ENCODE measurements at regions not wholly inside any gene's neighbourhood (a gene's known extent, or its start where the extent isn't known, plus 50 kb on each side); places are given as distances from the start of the nearest gene placed in this dataset.
"Not testable (repeated sequence)": the region's sequence is repeated elsewhere in the genome, so short reads cannot be mapped to it uniquely, and the experiment has no call there.

DNA sequence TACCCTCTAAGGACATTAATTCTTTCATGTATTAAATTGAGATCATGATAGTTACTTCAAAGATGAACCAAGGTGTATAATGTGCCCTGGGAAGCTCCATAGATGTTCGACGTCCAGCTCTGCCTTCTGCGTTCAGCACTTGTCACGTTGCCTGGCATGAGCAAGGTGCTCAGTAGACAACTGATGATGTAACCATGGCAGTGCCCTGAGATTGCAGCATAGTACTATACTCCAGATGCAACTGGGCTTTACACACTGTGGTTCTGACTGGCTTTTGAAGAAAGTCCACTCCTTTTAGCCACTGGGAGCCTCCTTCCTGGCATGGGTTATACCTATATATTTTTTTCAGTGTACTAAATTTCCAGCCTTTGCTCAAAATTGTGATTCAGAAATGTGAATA is 355.8 kb upstream of the SORCS1 start:
- DNase-seq (ENCODE audit: low read depth, low spot score), result no peak
- TF ChIP-seq, protein P1, sequence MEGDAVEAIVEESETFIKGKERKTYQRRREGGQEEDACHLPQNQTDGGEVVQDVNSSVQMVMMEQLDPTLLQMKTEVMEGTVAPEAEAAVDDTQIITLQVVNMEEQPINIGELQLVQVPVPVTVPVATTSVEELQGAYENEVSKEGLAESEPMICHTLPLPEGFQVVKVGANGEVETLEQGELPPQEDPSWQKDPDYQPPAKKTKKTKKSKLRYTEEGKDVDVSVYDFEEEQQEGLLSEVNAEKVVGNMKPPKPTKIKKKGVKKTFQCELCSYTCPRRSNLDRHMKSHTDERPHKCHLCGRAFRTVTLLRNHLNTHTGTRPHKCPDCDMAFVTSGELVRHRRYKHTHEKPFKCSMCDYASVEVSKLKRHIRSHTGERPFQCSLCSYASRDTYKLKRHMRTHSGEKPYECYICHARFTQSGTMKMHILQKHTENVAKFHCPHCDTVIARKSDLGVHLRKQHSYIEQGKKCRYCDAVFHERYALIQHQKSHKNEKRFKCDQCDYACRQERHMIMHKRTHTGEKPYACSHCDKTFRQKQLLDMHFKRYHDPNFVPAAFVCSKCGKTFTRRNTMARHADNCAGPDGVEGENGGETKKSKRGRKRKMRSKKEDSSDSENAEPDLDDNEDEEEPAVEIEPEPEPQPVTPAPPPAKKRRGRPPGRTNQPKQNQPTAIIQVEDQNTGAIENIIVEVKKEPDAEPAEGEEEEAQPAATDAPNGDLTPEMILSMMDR (IDR thresholded peaks at IDR 0.05; ENCODE audit: insufficient read depth, low read length, missing control alignments), result no peak
- H3K4me3 ChIP-seq (ENCODE audit: low read depth, low read length), result no peak overlapping the region
- CTCF ChIA-PET, result no interaction called here
- POLR2A ChIA-PET, result no interaction called here

DNA sequence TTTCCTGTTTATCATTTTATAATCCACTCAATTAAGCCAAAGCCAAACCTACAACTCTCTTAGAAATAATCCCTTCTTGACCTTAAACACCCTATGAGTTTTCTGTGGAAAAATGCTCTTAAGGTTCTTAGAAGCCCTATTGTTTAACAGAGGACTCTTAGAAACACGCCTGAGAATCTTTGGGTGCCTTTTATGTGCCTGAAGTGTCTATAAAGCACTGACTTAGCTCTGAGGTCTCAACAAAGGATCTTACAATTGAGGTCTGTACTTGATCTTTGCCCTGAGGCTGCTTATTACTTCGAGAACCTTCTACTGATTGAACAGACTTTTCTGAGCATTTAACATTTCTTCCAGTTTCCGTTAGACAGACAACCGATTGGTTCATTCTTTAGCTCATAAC is 353.3 kb upstream of the SORCS1 start:
- CTCF ChIA-PET, result no interaction called here
- POLR2A ChIA-PET, result no interaction called here
- DNase-seq (ENCODE audit: low read depth, low spot score), result no peak
- TF ChIP-seq, protein P1 (IDR thresholded peaks at IDR 0.05; ENCODE audit: insufficient read depth, low read length, missing control alignments), result no peak
- H3K4me3 ChIP-seq (ENCODE audit: low read depth, low read length), result no peak overlapping the region

DNA sequence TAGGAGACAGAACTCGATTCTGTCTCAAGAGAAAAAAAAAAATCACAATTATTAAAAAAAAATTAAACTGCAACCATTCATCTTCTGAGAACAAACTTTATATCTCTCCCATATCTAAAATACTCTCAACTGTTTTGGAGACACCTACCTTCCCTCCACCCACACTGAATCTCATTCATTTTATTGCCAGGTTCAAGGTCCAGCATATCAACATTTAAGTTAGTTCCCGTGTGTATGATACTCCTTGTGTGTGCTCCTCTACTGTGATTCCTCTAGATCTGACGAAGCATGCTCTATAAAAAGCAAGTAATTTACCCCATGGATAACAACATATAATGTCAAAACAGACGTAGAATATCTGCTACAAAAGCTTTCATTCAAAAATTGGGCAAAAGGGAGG is 351.8 kb upstream of the SORCS1 start:
- no peak for DNase-seq (ENCODE audit: low read depth, low spot score)
- TF ChIP-seq, protein P1 (IDR thresholded peaks at IDR 0.05; ENCODE audit: insufficient read depth, low read length, missing control alignments), result no peak
- ChIA-PET POLR2A (no interaction called here), CTCF (no interaction called here)
- no peak overlapping the region for H3K4me3 ChIP-seq (ENCODE audit: low read depth, low read length)

DNA sequence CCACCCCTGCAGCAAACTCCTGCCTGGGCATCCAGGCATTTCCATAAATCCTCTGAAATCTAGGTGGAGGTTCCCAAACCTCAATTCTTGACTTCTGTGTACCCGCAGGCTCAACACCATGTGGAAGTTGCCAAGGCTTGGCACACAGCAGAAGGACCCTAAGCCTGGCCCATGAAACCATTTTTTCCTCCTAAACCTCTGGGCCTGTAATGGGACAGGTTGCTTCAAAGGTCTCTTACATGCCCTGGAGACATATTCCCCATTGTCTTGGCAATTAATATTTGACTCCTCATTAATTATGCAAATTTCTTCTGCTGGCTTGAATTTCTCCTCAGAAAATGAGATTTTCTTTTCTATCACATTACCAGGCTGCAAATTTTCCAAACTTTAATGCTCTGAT is 339.5 kb upstream of the SORCS1 start:
- DNase-seq (ENCODE audit: low read depth, low spot score); H3K4me3 ChIP-seq (ENCODE audit: low read depth, low read length); POLR2A ChIA-PET; CTCF ChIA-PET: not testable (repeated sequence)

DNA sequence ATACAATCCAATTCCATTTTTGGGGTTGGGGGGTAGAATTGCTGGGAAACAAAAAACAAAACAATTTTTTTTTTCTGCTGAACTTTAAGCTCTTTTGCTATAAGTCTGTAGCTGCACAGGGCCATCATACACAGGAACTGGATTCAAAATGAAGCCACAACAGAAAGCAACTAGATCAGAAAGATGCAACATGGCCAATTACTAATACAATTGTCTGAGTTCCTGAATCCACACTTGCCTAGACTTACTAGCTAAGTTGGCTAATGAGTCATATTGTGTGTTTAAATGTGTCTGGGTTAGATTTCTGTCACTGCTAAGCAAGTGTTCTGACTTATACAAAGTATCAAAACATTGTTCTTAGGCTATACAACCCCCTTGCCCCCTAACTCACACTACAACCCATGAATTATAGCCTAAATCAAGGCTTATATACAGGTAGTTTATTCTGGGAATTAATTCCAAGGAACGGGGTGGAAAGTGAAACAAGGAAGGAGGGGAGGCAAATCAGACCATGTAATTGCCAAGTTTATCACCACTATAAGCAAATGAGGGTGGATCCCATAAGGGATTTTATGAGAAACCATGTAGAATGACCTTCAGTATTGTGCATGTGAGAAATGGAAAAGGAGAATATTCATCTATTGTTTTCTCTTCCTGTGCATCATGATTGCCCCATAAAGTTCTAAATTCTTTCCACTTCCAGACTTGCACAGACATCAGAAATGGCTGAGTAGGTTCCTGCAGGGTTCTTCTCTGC is 337.9 kb upstream of the SORCS1 start:
- no peak for DNase-seq (ENCODE audit: low read depth, low spot score)
- ChIA-PET POLR2A (no interaction called here), CTCF (interaction anchor here (0.9 kb wide), 1 partner anchor 94 kb away, joined by 3 read pairs; no protein-coding TSS in a partner anchor)
- TF ChIP-seq, protein P1 (IDR thresholded peaks at IDR 0.05; ENCODE audit: insufficient read depth, low read length, missing control alignments), result no peak
- H3K4me3 ChIP-seq (ENCODE audit: low read depth, low read length), result no peak overlapping the region

DNA sequence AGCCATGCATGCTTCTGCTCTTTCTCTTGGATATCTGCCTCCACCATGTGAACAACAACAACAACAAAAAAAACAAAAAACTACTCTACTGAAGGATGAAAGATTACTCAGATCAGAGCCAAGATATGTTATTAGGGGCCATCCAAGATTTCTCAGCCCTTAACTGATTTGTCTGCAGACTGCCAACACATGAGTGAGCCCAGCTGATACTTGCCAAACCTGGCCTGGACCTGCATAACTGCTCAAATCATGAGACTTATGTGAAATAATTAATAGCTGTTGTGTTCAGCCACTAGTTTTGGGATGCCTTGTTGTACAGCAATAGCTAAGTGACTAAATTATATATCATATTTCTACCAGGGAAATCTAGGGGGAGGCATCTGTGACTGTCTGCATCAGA is 334.5 kb upstream of the SORCS1 start:
- DNase-seq (ENCODE audit: low read depth, low spot score), result no peak
- no peak overlapping the region for H3K4me3 ChIP-seq (ENCODE audit: low read depth, low read length)
- ChIA-PET CTCF (no interaction called here), POLR2A (no interaction called here)
- TF ChIP-seq, protein P1 (IDR thresholded peaks at IDR 0.05; ENCODE audit: insufficient read depth, low read length, missing control alignments), result no peak

DNA sequence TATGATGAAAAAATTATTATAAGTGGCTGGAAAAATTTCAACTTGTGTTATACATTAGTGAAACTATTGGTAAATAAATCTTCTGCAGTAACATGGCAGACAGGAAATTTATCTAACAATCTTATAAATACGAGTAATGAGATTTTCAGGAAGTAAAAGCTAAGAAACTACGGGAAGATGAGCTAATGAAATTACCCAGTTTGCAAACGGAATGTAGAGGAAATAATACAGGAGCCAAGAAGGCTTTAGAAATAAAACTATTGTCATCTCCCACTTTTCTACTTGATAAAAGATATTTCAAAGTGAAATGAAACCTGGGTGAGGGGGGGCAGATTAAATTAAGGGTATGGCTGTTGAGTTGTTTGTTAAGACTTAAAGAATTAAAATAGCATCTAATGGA is 332.5 kb upstream of the SORCS1 start:
- H3K4me3 ChIP-seq (ENCODE audit: low read depth, low read length), result no peak overlapping the region
- DNase-seq (ENCODE audit: low read depth, low spot score), result no peak
- ChIA-PET CTCF (no interaction called here), POLR2A (no interaction called here)
- TF ChIP-seq, protein P1 (IDR thresholded peaks at IDR 0.05; ENCODE audit: insufficient read depth, low read length, missing control alignments), result no peak

Measured in AG04449 (cell line).